Endodermal cell (in vitro differentiated cells): ENCODE measurements at regions not wholly inside any gene's neighbourhood (a gene's known extent, or its start where the extent isn't known, plus 50 kb on each side); places are given as distances from the start of the nearest gene placed in this dataset.

ENCODE experiments used
- DNase-seq: peaks from one replicate; pipeline ENCODE4 v3.0.0-alpha.2; 2017
- H3K27ac ChIP-seq: 2 replicates; pipeline ENCODE4 v1.5.1; 2013; ENCODE audit warnings: mild to moderate bottlenecking, low read depth, low read length, moderate library complexity
- H3K27me3 ChIP-seq: 2 replicates; pipeline ENCODE4 v1.6.1; 2013; ENCODE audit warnings: mild to moderate bottlenecking, low read length, moderate library complexity; ENCODE audit not compliant: insufficient read depth, control insufficient read depth, poor library complexity, severe bottlenecking
- H3K36me3 ChIP-seq: 2 replicates; pipeline ENCODE4 v1.7.0; 2013; ENCODE audit warnings: mild to moderate bottlenecking, low read length, moderate library complexity; ENCODE audit not compliant: control insufficient read depth, insufficient read depth
- H3K4me1 ChIP-seq: one replicate; pipeline ENCODE4 v1.7.0; 2013; ENCODE audit warnings: low read length; ENCODE audit not compliant: control insufficient read depth, insufficient read depth
- H3K4me3 ChIP-seq: 2 replicates; pipeline ENCODE4 v1.5.1; 2013; ENCODE audit warnings: mild to moderate bottlenecking, low read length, moderate library complexity
- H3K9ac ChIP-seq: 2 replicates; pipeline ENCODE4 v1.6.1; 2013; ENCODE audit warnings: mild to moderate bottlenecking, low read length, moderate library complexity; ENCODE audit not compliant: poor library complexity, severe bottlenecking; ENCODE audit errors: extremely low read depth
- H3K9me3 ChIP-seq: 2 replicates; pipeline ENCODE4 v1.6.1; 2013; ENCODE audit warnings: mild to moderate bottlenecking, low read length, moderate library complexity; ENCODE audit not compliant: control insufficient read depth
- H3K27ac Mint-ChIP-seq: 2 replicates; pipeline ENCODE4 v1.8.0; 2020; ENCODE audit warnings: mixed read lengths
- H3K27me3 Mint-ChIP-seq: 2 replicates; pipeline ENCODE4 v1.8.0; 2021; ENCODE audit warnings: mild to moderate bottlenecking, mixed read lengths; ENCODE audit not compliant: insufficient read depth
- H3K36me3 Mint-ChIP-seq: 2 replicates; pipeline ENCODE4 v1.8.0; 2020; ENCODE audit warnings: low read depth, mixed read lengths
- H3K4me1 Mint-ChIP-seq: 2 replicates; pipeline ENCODE4 v1.8.0; 2020; ENCODE audit warnings: mixed read lengths
- H3K4me3 Mint-ChIP-seq: 2 replicates; pipeline ENCODE4 v1.8.0; 2020; ENCODE audit warnings: mild to moderate bottlenecking, moderate library complexity, mixed read lengths
- H3K9me3 Mint-ChIP-seq: 2 replicates; pipeline ENCODE4 v1.8.0; 2020; ENCODE audit warnings: mild to moderate bottlenecking, mixed read lengths
- CTCF ChIP-seq: fragments of 200-600 bp; sonication (generic); conservative IDR thresholded peaks from 2 replicates; pipeline ENCODE4 v1.5.0; 2021; ENCODE audit warnings: antibody characterized with exemption, mild to moderate bottlenecking
- WGBS, 2 experiments: methylation state at CpG; one replicate each; pipeline versions ENCODE4 v1.1.5 to v1.1.7; 2013; ENCODE audit warnings: missing lambda C conversion rate in 2 of 2, mixed read lengths in 1 of 2; ENCODE audit not compliant: insufficient coverage in 1 of 2, insufficient read length in 1 of 2; 5-methylcytosine and 5-hydroxymethylcytosine counted together

- no peaks in the 10 kb centered on the region for H3K4me1 ChIP-seq
- no peak overlapping the region for H3K27ac ChIP-seq
- Mint-ChIP-seq H3K4me1 (no peaks in the 10 kb centered on the region), H3K27ac (no peak overlapping the region), H3K27me3 (no peaks in the 10 kb centered on the region), H3K9me3 (no peaks in the 10 kb centered on the region), H3K36me3 (no peaks in the 10 kb centered on the region), H3K4me3 (no peak overlapping the region)
- H3K4me3 ChIP-seq = no peak overlapping the region
- H3K27me3 ChIP-seq = no peaks in the 10 kb centered on the region
- WGBS, 2 experiments = 97% methylated on average over 5 of the region's 5 CpGs; no CpG with 5 or more reads in 1 of the 2 experiments
- no peaks in the 10 kb centered on the region for H3K9me3 ChIP-seq
- no peaks in the 10 kb centered on the region for H3K36me3 ChIP-seq
- DNase-seq = no peak
- TF ChIP-seq CTCF = no peak
- H3K9ac ChIP-seq = no peak overlapping the region
Measured at GRCh38 chr4:120238277-120238973, 171.8 kb upstream of the MAD2L1 start.

DNA sequence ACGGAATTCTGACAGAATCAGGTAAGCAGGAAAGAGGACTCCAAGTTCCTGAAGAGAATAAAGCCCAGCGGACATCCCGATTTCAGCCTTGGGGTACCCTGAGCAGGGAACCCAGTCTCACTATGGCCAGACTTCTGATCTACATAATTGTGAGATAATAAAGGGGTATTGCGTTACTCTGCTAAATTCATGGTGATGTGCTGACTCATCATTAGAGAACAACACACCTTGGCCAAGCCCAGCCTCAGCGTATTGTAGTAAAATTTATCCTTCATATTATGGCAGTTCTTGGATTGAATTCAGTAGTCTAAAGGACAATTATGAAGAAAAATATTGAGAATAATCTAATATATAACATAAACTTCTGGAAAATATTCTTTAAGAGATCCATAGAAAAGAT is 170.2 kb upstream of the MAD2L1 start:
- no peak for DNase-seq
- Mint-ChIP-seq H3K27me3 (no peaks in the 10 kb centered on the region), H3K27ac (no peak overlapping the region), H3K9me3 (no peaks in the 10 kb centered on the region), H3K4me3 (no peak overlapping the region), H3K4me1 (no peaks in the 10 kb centered on the region), H3K36me3 (no peaks in the 10 kb centered on the region)
- 86 to 93% methylated on average over 3 to 4 of the region's 5 CpGs for WGBS, 2 experiments
- H3K36me3 ChIP-seq = no peaks in the 10 kb centered on the region
- H3K27me3 ChIP-seq = no peaks in the 10 kb centered on the region
- no peak overlapping the region for H3K9ac ChIP-seq
- no peak overlapping the region for H3K4me3 ChIP-seq
- no peaks in the 10 kb centered on the region for H3K9me3 ChIP-seq
- TF ChIP-seq CTCF = no peak
- no peaks in the 10 kb centered on the region for H3K4me1 ChIP-seq
- H3K27ac ChIP-seq = no peak overlapping the region

- no peak for DNase-seq
- H3K9ac ChIP-seq = no peak overlapping the region
- Mint-ChIP-seq H3K4me3 (no peak overlapping the region), H3K9me3 (no peaks in the 10 kb centered on the region), H3K27me3 (no peaks in the 10 kb centered on the region), H3K27ac (no peak overlapping the region), H3K36me3 (no peaks in the 10 kb centered on the region), H3K4me1 (no peaks in the 10 kb centered on the region)
- no peak for TF ChIP-seq CTCF
- no peaks in the 10 kb centered on the region for H3K4me1 ChIP-seq
- WGBS, 2 experiments = 44 to 48% methylated on average over 1 of the region's 1 CpG
- H3K9me3 ChIP-seq = no peaks in the 10 kb centered on the region
- H3K36me3 ChIP-seq = no peaks in the 10 kb centered on the region
- H3K4me3 ChIP-seq = no peak overlapping the region
- no peak overlapping the region for H3K27ac ChIP-seq
- H3K27me3 ChIP-seq = no peaks in the 10 kb centered on the region
Measured at GRCh38 chr4:120232050-120232449, 165.4 kb upstream of the MAD2L1 start.
